Erythroblast (primary cell): ENCODE measurements at regions not wholly inside any gene's neighbourhood (a gene's known extent, or its start where the extent isn't known, plus 50 kb on each side); places are given as distances from the start of the nearest gene placed in this dataset.

Experiments used
- GATA1 ChIP-seq: IDR thresholded peaks from 2 replicates; pipeline ENCODE4 v1.6.1; 2011; ENCODE audit warnings: low read depth, mild to moderate bottlenecking, control low read depth, low read length, moderate library complexity
- POLR2A ChIP-seq: IDR thresholded peaks from 2 replicates; pipeline ENCODE4 v1.6.1; 2011; ENCODE audit warnings: mild to moderate bottlenecking, low read length

DNA sequence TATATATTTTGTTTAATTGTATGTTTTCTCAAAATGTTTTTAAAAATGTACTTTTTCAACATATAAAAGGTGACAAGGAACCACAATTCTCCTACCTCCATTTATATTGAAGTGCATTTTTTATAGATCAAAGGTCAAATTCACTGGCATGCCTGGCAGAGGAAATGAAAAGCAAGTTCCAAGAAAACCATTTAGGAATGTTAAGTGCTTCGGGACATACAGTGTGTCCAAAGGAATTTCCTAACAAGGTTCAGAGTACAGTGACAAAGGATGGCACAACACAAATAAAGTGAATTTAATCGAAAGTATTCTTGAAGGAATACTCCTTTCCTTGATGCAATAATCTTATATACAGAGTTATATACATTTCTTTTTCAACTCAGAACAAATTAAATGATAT, 242.3 kb downstream of the CCER1 start:
- TF ChIP-seq POLR2A, result no peak
- TF ChIP-seq GATA1, result no peak
